Activated T-helper 1 cell treated with anti-CD3 and anti-CD28 coated beads, Interleukin-2, amount 50 U/mL, for 16 hours (primary cell): ENCODE measurements at regions not wholly inside any gene's neighbourhood (a gene's known extent, or its start where the extent isn't known, plus 50 kb on each side); places are given as distances from the start of the nearest gene placed in this dataset.
"Not testable (repeated sequence)": the region's sequence is repeated elsewhere in the genome, so short reads cannot be mapped to it uniquely, and the experiment has no call there.

Experiments used
- DNase-seq, 2 donors: peaks; one replicate each; pipeline ENCODE4 v3.0.0-alpha.2; 2020; ENCODE audit warnings: low read depth in 1 of 2, low spot score in 1 of 2

- not testable (repeated sequence) for DNase-seq
Observed at GRCh38 chr10:64784451-64784850, 1263.2 kb downstream of the REEP3 start.

- no peak for DNase-seq
Observed at GRCh38 chr10:64785816-64786215, 1264.6 kb downstream of the REEP3 start.

DNA sequence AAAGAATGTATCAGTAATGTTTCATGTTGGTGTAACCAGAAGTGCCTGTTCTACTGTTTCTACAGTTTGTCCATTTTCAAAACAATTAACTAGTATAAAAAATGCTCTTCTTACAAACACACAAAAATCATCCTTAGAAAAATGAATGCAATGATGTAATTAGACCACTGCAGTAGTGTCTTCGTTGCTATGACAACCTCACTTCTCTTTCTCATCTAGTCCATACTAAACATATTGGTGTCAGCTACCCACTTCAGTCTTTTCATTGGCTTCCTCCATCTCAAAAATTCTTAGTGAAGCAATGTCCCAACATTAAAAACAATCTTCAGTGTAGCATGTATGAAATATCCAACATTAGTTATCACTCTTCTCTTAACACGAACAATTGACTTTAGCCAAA is 1265.8 kb downstream of the REEP3 start:
- no peak for DNase-seq

GRCh38 chr10:64795847-64796246 is 1274.6 kb downstream of the REEP3 start:
- no peak for DNase-seq

DNA sequence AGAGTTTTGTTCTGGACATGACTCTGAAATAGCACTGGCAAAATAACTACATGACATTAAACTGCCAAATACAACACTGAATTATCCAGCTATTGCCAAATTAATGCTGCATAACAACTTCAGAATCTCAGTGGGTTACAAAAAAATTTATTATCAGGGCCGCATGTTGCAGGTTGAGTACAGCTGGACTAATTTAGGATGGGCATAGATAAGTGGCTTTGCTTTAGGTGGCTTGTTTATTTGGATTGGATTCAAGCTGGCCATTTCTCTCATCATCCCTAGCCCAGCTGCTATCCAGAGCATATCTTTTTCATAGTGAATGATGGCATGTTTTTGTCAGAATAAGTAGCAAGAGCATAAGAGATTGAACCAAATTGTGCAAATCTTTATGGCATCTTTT is 1277.1 kb downstream of the REEP3 start:
- no peak for DNase-seq

DNA sequence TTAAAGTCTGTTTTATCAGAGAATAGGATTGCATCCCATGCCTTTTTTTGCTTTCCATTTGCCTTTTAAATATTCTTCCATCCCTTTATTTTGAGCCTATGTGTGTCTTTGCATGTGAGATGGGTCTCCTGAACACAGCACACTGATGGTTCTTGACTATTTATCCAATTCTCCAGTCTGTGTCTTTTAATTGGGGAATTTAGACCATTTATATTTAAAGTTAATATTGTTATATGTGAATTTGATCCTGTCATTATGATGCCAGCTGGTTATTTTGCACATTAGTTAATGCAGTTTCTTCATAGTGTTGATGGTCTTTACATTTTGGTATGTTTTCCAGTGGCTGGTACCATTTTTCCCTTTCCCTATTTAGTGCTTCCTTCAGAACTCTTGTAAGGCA is 1287.0 kb downstream of the REEP3 start:
- not testable (repeated sequence) for DNase-seq

DNA sequence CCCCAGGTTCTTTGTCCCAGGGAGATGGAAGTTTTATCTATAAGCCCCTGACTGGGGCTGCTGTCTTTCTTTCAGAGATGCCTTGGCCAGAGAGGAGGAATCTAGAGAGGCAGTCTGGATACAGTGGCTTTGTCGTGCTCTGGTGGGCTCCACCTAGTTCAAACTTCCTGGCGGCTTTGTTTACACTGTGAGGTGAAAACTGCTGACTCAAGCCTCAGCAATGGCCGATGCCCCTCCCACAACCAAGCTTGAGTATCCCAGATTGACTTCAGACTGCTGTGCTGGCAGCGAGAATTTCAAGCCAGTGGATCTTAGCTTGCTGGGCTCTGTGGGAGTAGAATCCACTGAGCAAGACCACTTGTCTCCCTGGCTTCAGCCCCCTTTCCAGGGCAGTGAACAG is 1288.8 kb downstream of the REEP3 start:
- DNase-seq, result not testable (repeated sequence)

DNA sequence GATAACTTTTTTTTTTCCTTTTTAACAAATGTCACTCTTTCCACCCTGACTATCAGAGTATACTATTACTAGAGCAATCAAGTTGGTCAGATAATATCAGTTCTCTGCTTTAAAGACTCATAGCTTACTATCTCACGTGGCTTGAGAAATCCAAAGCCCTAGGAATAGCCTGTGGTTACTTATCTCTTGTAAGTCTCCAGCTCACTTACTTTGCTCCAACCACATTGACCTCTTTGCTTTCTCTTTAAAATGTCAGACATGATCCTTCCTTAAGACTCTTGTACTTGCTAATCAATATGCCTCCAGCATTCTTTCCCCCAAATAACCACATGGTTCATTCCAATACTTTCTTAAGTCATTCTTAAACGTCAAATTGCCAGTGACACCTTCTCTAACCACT is 1292.2 kb downstream of the REEP3 start:
- DNase-seq, result no peak

GRCh38 chr10:64814201-64814600 is 1293.0 kb downstream of the REEP3 start:
- no peak for DNase-seq

GRCh38 chr10:64829888-64830412 is 1308.7 kb downstream of the REEP3 start:
- no peak for DNase-seq

DNA sequence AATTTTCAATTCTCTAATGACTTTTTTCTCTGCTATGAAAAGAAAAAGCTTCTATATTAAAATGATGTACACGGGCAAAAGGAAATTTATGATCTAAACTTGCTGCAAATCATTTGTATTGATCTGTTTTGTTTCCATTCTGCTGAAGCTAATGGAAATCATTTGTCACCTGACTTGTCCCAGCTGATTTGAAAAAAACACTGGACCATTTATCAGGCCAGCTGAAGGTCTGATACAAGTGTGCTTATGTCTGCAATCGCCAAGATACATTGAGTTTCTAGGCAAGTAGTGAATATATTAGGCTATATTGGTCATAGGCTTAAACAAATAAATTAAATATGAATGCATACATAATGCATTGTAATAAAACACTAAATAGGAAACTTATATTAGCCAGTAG is 1309.7 kb downstream of the REEP3 start:
- no peak for DNase-seq

GRCh38 chr10:64840341-64840740 is 1319.1 kb downstream of the REEP3 start:
- DNase-seq, result no peak

GRCh38 chr10:64846700-64847099 is 1325.5 kb downstream of the REEP3 start:
- no peak for DNase-seq

DNA sequence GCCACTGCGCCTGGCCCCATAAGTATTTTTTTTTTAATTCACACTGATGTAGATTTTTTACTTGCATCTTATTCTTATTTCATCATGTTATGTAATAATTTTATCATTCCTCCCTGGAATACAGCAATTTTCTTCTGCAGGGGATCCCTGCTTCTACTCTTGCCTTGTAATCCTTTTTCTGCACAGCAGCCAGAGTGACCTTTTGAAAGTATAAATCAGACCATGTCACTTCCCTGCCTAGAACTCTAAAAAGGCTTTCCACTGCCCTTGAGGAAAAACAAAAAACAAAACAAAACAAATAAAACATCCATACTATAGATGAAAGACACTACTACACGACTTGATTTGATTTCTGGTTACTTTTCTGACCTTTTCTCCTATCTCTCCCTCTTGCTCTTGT is 1334.7 kb downstream of the REEP3 start:
- no peak for DNase-seq

DNA sequence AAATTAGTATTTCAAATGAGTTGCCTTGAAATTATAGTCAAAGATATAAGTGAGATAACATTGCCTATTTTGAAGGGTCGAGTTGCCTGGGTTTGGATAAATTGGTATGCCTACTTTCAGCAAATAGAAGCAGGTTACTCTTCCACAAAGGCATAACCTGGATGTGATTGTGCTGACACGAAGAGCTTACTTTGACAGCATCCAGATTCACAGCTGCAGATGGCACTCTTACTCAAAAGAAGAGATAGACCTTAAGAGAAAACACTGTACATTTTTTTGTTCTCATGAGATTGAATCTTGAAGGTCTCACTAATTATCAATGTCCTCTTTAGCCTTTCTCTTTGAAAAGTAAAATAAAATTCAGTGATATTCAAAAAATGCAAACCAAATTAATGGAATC is 1338.7 kb downstream of the REEP3 start:
- DNase-seq, result no peak

- DNase-seq, result no peak
Observed at GRCh38 chr10:64863836-64864235, 1342.6 kb downstream of the REEP3 start.

GRCh38 chr10:64867501-64867962 is 1346.3 kb downstream of the REEP3 start:
- DNase-seq, result no peak

DNA sequence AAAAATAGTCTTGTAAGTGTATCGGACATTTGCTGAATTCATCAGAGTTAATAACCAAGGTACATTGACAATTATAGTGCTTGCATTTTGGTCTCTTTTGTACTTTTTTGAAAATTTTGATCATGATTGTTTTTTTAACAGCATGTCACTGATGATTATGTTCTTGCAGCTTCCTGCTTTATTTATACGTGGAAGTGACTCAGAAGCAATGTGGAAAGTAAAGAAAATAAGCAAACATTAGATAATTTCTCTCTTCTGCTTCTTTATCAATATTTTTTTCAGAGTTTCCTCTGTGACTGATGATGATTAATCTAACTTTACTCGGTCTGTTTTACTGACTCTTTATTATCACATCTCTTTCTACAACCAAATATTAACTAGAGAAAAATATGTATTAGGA is 1351.9 kb downstream of the REEP3 start:
- DNase-seq, result no peak

- DNase-seq, result no peak
Observed at GRCh38 chr10:64873959-64874358, 1352.8 kb downstream of the REEP3 start.

DNA sequence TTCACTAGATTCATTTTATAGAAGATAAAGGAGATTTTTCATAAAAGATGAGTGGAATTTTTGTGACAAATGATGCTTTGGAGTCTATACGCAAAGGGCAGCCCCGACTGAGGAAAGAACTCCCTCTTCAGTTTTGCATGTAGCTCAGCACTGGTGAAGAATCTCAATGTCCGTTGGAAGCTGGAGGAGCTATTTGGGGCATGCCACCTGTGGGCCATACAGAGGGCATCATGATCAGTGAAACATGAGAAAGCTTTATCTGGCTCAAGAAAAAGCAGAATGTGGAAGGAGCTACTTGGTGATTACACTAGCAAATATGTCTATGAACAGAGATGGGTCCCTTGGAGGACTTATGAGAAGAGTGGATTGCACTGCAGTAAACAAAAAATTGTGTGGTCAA is 1359.3 kb downstream of the REEP3 start:
- DNase-seq, result no peak

DNA sequence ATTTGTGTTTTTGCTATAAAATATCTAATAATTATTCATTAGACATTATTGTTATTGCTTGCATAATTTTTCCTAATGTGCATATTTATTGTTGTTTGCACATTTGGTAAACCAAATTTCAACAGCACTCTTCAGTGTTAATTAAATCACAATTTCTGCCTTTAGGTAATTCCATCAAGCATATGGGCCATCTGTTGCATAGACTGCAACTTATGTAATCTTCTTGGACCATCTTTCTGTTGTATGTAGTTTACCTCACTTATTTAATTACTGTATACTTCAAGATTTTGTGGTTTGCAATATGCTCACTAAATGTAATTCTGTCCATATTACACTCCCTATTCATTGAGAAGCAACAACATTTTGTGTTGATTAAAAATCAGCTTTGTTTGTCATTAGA is 1360.1 kb downstream of the REEP3 start:
- no peak for DNase-seq

DNA sequence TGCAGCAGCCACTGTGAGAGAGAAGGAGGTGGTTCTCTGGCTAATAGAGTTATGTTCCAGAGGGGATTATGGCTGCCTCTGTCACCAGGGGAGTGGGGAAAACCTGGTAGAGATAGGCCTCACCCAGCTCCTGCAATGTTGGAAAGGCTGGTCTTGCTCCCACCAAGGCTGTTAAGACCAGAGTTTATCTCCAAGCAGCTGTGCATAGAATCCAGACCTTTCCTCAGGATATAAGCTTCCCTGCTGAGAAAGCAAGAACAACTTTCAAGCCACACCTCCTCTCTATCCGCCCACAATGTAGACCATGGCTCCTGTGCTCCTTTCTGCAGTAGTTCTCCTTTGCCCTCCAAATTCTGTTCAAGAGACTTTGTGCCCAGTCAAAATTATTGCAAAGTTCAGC is 1375.4 kb downstream of the REEP3 start:
- no peak for DNase-seq

- DNase-seq, result not testable (repeated sequence)
Observed at GRCh38 chr10:64906311-64906710, 1385.1 kb downstream of the REEP3 start.

DNA sequence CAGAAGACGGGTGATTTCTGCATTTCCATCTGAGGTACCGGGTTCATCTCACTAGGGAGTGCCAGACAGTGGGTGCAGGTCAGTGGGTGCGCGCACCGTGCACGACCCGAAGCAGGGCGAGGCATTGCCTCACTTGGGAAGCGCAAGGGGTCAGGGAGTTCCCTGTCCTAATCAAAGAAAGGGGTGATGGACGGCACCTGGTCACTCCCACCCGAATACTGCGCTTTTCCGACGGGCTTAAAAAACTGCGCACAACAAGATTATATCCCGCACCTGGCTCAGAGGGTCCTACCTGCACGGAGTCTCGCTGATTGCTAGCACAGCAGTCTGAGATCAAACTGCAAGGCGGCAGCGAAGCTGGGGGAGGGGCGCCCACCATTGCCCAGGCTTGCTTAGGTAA is 1403.1 kb downstream of the REEP3 start:
- not testable (repeated sequence) for DNase-seq
